NCI-H82 treated with DMSO at 0.1 percent for 48 hours (cell line): ENCODE measurements at regions not wholly inside any gene's neighbourhood (a gene's known extent, or its start where the extent isn't known, plus 50 kb on each side); places are given as distances from the start of the nearest gene placed in this dataset.
"Not testable (repeated sequence)": the region's sequence is repeated elsewhere in the genome, so short reads cannot be mapped to it uniquely, and the experiment has no call there.

Experiments used
- DNase-seq: peaks from one replicate; lab custom pipeline; 2025; ENCODE audit not compliant: unreplicated experiment; lab: John Stamatoyannopoulos, UW

DNA sequence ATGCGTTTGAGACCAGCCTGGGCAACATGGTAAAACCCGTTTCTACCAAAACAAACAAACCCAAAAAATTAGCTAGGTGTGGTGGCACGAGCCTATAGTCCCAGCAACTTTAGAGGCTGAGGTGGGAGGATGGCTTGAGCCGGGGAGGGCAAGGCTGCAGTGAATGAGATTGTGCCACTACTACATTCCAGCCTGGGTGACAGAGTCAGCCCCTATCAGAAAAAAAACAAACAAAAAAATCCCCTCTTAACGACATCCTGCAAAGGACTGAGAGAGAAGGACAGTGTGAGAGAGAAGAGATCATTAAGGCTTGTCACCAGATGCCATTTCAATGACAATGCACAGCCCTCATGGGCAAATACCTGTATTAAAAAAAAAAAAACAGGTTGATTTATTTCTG is 266.7 kb upstream of the ATP10A start:
- DNase-seq = no peak

- DNase-seq = no peak
These were observed 265.5 kb upstream of the ATP10A start for GRCh38 chr15:26128611-26129140.

DNA sequence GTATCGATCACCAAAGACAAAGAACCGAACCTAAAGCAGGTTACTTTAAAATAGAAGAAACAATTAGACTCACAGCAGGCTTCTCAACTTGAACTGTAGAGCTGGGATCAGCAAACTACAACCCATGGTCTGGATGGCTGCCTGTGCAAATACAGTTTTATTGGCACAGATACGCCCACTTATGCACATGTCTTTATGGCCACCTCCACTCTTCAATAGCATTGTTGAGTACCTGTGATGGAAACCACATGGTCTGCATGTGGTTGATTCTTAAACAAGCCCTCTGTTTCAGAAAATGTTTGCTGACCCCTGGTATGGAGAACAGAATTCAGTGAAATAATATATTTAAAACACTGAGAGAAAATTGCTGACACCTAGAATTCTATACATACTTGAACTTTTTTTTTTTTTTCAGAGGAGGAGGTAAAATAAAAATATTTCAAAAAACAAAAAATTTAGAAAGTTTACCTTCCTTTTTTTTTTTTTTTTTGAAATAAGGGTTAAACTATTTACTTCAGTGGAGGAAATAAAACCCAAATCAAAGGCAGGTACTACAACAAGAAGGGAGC is 263.8 kb upstream of the ATP10A start:
- no peak for DNase-seq

GRCh38 chr15:26126070-26126469 is 262.9 kb upstream of the ATP10A start:
- DNase-seq = no peak

GRCh38 chr15:26125664-26126063 is 262.5 kb upstream of the ATP10A start:
- DNase-seq = no peak

DNA sequence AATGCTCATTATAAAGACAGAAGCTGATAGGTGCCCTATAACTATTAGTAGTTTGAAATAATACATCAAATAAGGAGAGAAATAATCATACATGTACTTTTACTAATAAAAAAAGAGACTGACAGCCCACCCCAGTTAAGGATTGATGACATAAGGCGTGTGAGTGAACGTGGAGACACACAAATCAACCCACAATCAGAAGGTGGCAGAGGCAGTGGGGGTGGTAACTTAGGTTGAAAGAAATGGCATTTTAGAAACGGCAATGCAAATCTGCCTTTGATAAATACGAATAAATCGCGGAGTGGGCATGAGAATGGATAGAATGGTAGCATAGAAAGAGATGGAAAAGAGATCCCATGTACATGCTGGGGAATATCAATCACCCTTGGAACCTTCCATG is 256.2 kb upstream of the ATP10A start:
- no peak for DNase-seq

- no peak for DNase-seq
These were observed 252.3 kb upstream of the ATP10A start for GRCh38 chr15:26115229-26115943.

DNA sequence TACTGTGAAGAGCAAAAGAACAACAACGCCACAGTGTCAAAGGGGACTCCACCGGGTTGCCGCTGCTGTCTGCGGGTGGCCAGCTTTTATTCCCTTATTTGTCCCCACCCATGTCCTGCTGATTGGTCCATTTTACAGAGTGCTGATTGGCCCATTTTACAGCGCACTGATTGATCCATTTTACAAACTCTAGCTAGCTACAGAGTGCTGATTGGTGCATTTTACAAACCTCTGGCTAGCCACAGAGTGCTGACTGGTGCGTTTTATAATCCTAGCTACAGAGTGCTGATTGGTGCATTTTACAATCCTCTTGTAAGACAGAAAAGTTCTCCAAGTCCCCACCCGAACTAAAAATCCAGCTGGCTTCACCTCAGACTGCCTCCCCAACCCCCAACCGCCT is 251.0 kb upstream of the ATP10A start:
- DNase-seq = not testable (repeated sequence)

GRCh38 chr15:26113296-26113695 is 250.2 kb upstream of the ATP10A start:
- no peak for DNase-seq

DNA sequence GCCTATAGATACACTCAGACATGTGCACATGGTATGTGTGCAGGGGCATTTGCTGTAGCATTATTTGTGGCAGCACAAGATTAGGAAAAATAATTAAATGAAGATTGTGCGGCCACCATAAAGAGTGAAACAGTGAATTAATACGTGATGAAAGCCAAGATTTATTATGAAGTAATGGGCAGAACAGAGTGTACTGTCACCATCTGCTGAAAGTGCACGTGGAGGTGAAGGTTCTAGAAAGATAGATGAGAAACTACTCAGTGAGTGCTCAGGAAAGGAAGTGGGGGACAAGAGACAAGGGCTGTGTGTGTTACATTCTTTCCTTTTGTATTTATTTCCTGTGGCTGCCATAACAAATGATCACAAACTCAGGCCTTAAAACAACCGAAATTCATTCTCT is 246.1 kb upstream of the ATP10A start:
- no peak for DNase-seq

GRCh38 chr15:26106556-26106955 is 243.4 kb upstream of the ATP10A start:
- no peak for DNase-seq

DNA sequence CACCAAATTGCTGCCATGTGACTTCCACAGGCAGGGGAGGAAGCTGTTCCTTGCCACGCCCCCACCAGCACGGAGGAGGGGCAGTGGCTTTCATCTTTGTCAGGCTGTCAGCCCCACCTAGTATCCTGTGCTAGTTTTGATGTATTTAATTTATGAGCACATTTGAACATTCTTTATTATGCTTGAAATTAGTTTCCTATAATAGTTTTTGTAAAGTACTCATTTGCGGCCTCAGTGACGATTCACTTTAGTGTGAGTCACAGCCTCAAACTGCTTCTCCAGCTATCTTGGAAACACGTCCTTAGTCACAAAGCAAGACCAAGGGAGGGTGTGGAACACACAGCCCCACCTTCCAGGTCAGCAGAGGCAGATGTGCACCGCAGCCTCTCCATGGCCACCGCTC is 239.9 kb upstream of the ATP10A start:
- no peak for DNase-seq

DNA sequence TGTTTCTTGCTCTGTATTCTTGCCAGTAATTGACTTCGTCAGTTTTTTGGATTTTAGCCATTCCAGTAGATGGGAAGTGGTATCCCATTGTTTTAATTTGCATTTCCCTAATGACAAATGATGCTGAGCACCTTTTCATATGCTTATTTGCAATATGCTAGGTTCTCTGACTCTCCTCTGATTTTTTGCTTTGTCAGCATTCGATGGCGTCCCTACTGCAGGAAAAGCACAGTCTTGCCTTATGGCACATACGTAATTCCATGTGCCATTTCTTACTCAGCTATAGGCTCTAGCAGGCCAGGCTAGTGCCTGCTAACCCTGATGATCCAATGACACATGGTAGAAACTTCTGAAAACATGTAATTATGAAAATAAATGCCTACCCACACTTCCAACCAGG is 239.2 kb upstream of the ATP10A start:
- no peak for DNase-seq

- DNase-seq = no peak
These were observed 238.3 kb upstream of the ATP10A start for GRCh38 chr15:26101443-26101842.

GRCh38 chr15:26098801-26099200 is 235.7 kb upstream of the ATP10A start:
- no peak for DNase-seq

- no peak for DNase-seq
These were observed 234.1 kb upstream of the ATP10A start for GRCh38 chr15:26097216-26097615.

GRCh38 chr15:26096581-26096980 is 233.5 kb upstream of the ATP10A start:
- DNase-seq = no peak

DNA sequence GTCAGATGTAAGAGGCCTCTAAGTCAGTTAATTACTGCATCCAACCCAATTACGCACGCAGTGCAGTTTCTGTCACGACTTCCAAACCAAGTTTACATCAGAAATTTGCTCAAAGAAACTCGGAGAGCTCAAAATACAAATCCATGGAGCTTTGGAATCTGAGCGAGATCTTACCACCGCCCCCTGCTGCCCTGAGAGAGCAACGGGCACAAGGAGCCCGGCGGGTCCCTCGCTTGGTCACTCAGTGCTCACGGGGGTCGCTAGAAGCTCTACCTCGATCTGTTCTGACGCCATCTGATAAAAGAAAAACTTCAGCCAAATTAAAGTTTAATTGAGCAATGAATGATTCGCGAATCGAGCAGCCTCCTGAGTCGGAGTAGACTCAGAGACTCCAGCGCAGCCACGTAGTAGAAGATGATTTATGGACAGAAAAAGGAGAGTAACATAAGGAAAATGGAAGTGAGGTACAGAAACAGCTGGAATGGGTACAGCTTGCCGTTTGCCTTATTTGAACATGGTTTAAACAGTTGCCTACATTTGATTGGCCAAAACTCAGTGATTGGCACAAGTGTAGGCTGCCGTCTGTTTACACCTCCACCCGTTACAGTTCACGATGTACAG is 232.7 kb upstream of the ATP10A start:
- no peak for DNase-seq

DNA sequence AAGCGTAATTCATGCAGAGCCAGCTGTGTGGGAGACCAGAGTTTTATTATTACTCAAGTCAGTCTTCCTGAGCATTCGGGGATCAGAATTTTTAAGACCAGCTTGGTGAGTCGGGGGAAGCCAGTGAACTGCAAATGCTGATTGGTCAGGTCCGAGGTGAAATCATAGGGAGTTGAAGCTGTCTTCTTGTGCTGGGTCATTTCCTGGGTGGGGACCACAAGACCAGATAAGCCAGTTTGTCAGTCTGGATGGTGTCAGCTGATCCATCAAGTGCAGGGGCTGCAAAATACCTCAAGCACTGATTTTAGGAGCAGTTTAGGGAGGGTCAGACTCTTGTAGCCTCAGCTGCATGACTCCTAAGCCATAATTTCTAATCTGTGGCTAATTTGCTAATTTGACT is 228.1 kb upstream of the ATP10A start:
- no peak for DNase-seq

GRCh38 chr15:26087881-26088280 is 224.8 kb upstream of the ATP10A start:
- DNase-seq = no peak

- DNase-seq = peak; percentile 90
These were observed 224.3 kb upstream of the ATP10A start for GRCh38 chr15:26087395-26087794.

- DNase-seq = no peak
These were observed 221.6 kb upstream of the ATP10A start for GRCh38 chr15:26084771-26085170.
